ENCODE measurements at regions not wholly inside any gene's neighbourhood (a gene's known extent, or its start where the extent isn't known, plus 50 kb on each side); places are given as distances from the start of the nearest gene placed in this dataset.

DNA sequence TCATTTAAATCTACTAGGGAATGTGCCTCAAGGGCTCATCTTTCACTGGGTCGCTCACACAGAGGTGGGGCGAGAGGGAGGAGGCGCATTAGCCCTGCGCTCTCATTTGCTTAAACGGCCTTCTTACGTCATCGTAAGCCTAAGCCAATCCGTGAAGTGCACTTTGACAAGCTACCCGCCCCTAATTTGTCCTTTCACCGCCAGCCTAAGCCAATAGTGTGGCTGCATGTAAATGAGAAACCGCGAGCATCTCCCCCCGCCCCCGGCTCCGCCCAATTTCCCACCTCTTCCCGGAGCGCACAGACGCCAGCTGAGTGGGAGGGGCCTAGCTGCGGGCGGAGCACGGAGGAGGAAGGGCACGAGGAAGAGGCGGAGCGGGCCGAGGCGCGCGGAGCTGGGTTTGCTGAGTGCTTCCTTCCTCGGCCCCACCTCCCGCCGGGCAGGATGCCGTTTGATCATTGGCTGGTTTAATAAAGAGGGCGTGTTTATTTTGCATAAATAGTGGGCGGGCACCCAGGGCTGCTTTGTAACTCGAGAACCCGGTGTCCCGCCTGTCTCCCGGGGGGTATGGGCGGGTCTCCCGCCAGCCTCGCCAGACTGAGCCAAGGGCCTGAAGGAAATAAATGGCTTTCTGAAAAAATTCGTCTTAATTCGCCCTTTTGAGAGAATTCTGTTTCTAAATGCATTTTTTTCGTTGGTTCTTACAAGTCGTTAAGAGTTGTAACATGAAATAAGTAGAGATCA lies 289.6 kb upstream of the NFE2L3 start:
- H3K4me1 Mint-ChIP-seq (ENCODE audit: low read depth in 2 of 2), result peaks cover 19 to 24% of the 10 kb centered on the region in 2 donors
- H3K4me3 Mint-ChIP-seq, result peak overlapping the region; percentile 76
- DNase-seq (ENCODE audit: low spot score) (peak; percentile 95), ATAC-seq (peak; percentile 98)
- no peaks in the 10 kb centered on the region for H3K9me3 Mint-ChIP-seq
- peaks cover 32% of the 10 kb centered on the region for H3K36me3 Mint-ChIP-seq
- peak overlapping the region; percentile 61 to 81 for H3K27ac Mint-ChIP-seq
- H3K27me3 Mint-ChIP-seq, result peaks cover 47 to 71% of the 10 kb centered on the region in 2 donors

DNA sequence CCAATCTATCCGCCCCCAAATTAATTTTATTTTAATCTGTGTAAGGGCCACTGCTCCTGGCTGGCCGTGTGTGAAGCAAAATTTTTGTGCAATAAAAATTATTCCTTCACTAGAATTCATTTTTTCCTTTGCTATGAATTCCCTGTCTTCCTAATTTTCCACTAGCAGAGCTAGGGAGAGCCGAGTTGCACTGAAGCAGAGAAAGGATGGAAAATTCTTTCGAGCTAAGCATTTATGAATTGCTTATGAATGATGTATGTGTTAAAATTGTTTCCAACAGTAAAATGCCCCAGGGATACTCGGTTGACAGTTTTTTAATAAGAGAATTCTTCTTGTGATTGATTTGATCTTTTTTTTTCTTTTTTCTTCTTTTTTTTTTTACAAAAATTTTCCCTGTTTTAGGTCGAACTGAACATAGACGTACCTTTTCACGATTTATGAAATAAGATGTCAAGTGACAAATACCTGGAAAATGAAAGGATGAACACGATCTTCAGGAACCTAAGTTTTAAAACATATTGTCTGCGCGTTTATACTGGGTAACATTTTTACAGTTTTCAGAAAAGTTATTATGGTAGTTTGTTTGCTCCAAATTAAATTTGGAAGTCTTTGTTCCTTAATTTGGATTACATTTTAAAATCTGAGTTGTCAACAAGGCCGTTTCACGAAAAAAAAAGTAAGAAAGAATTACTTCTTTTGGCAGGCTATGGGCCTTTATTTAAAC lies 288.8 kb upstream of the NFE2L3 start:
- ATAC-seq, result no peak

DNA sequence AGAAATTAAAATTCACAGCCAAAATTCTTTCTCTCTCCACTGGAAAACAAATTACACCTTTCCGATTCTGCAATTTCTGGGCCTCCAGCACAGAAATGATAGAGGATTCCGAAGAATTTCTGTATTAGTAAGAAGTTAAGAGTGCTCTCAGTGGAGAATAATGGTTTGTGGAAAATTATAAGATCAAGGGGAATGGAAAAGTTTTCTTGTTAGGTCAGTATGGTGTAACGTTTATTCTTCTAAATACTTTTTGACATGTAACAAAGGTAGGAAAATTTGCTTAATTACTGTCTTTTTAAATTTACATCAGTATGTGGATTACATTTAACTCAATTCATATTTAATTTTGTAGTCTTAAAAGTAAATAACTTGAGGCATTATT lies 288.3 kb upstream of the NFE2L3 start:
- ATAC-seq (no peak), DNase-seq (ENCODE audit: low spot score) (no peak)
- H3K27me3 Mint-ChIP-seq, result peaks cover 51 to 82% of the 10 kb centered on the region in 2 donors
- peaks cover 32% of the 10 kb centered on the region for H3K36me3 Mint-ChIP-seq
- no peak overlapping the region for H3K27ac Mint-ChIP-seq
- peaks cover 19 to 24% of the 10 kb centered on the region in 2 donors for H3K4me1 Mint-ChIP-seq (ENCODE audit: low read depth in 2 of 2)
- H3K4me3 Mint-ChIP-seq, result peak overlapping the region; percentile 33
- no peaks in the 10 kb centered on the region for H3K9me3 Mint-ChIP-seq

More for the DNA sequence above, 288.8 kb upstream of the NFE2L3 start:
- H3K4me3 Mint-ChIP-seq, result peak overlapping the region; percentile 76
- no peaks in the 10 kb centered on the region for H3K9me3 Mint-ChIP-seq
- peaks cover 19 to 24% of the 10 kb centered on the region in 2 donors for H3K4me1 Mint-ChIP-seq (ENCODE audit: low read depth in 2 of 2)
- DNase-seq (ENCODE audit: low spot score), result no peak
- peaks cover 32% of the 10 kb centered on the region for H3K36me3 Mint-ChIP-seq
- peaks cover 52 to 77% of the 10 kb centered on the region in 2 donors for H3K27me3 Mint-ChIP-seq
- H3K27ac Mint-ChIP-seq, result peak overlapping the region; percentile 61 to 81

DNA sequence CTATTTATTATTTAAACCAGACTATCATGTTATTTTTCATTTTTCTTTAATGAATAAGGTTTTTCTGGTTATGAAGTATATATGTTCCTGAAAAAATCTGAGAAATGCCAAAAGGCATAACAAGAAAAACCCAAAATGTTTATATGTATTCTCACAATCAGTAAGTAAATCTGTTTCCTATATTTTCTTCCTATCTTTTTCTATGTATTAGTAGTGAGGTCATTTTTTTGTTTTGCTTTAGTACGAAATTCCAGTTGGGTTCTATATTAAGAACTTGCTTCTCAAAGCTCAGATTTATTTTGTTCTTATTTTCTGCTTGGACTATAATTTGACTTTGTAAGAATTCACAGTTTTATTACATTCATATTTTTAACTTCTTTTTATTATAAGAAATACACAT lies 287.5 kb upstream of the NFE2L3 start:
- H3K9me3 Mint-ChIP-seq, result no peaks in the 10 kb centered on the region
- no peak overlapping the region for H3K4me3 Mint-ChIP-seq
- H3K27ac Mint-ChIP-seq, result no peak overlapping the region
- H3K27me3 Mint-ChIP-seq, result peaks cover 49 to 83% of the 10 kb centered on the region in 2 donors
- peaks cover 18 to 24% of the 10 kb centered on the region in 2 donors for H3K4me1 Mint-ChIP-seq (ENCODE audit: low read depth in 2 of 2)
- peaks cover 27% of the 10 kb centered on the region for H3K36me3 Mint-ChIP-seq
- ATAC-seq (no peak), DNase-seq (ENCODE audit: low spot score) (no peak)

DNA sequence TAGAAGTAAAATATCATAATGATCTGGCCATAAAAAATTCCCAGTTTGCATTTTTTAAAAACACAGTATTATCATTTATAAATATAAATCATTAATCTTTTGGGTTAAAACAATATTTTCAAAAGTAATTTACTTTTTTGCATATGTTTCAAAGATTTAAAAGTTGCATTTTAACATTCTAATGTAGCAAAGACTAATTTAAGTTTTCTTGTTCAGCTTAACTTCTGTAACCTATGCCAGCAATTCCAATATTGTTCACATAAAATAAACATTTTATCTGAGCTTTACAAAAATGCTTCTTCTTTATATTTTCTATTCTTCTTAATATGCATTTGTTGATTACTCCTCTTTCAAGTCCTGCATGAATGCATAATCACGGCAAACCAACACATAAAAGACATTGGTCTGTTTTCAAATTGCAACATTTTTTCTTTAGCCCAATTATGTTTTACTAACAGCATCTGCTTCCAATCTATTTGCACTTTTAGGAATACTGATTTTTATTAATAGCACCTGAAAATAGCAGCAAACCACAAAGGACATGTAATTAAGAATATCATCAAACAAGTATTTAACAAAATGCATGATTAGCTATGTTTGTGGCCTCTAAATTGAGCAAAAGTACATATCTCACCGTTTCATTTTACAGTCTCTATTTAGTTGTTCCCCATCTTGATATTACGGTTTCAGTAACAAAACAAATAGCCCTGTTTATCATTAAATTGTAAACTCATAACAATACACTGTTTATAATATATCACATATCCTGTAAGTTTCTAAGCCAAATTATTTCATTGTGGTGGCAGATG lies 286.9 kb upstream of the NFE2L3 start:
- peaks cover 12 to 24% of the 10 kb centered on the region in 2 donors for H3K4me1 Mint-ChIP-seq (ENCODE audit: low read depth in 2 of 2)
- no peaks in the 10 kb centered on the region for H3K9me3 Mint-ChIP-seq
- peaks cover 21% of the 10 kb centered on the region for H3K36me3 Mint-ChIP-seq
- DNase-seq (ENCODE audit: low spot score), result no peak
- no peak overlapping the region for H3K4me3 Mint-ChIP-seq
- no peak for ATAC-seq
- H3K27me3 Mint-ChIP-seq, result peaks cover 48 to 83% of the 10 kb centered on the region in 2 donors
- no peak overlapping the region for H3K27ac Mint-ChIP-seq

DNA sequence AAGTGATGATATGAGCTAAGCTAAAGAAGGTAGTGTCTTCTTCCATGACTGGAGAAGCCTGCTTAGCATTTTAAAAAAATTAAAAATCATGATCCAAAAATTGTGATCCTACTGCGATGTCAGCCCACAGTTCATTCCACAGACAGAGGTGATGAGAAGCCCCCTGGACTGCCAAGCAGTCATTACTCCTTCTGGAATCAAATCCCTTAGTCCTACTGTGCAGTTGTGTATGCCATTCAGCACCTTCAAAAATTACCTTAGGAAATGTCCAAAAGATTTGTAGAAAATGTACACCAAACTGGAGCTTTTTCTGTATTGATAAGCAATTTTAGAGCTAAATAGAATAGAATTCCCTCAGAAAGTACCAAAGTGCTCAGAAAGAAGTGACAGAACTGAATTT lies 283.5 kb upstream of the NFE2L3 start:
- H3K4me3 Mint-ChIP-seq, result no peak overlapping the region
- DNase-seq (ENCODE audit: low spot score) (no peak), ATAC-seq (no peak)
- peaks cover 44 to 73% of the 10 kb centered on the region in 2 donors for H3K27me3 Mint-ChIP-seq
- no peak overlapping the region for H3K27ac Mint-ChIP-seq
- peaks cover 0 to 4% of the 10 kb centered on the region in 2 donors for H3K4me1 Mint-ChIP-seq (ENCODE audit: low read depth in 2 of 2)
- H3K36me3 Mint-ChIP-seq, result peaks cover 9% of the 10 kb centered on the region
- H3K9me3 Mint-ChIP-seq, result no peaks in the 10 kb centered on the region

DNA sequence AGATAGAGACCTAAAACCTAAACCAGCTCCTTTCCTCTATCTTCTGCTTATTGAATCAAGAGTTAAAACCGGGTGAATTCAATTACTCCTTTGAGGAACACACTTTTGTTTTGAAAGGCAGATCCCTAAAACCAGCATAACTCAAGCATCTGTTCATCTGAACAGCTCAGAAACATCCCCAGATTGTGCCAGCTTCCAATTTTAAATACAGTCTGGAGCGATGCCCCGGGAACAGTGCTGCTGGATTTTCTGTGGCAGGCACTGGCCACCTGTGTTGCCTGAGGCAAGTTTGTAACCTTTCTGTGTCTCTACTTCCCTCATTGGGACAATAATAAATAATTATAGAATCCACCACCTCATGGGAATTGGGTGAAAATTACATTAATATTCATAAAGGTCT lies 281.4 kb upstream of the NFE2L3 start:
- DNase-seq (ENCODE audit: low spot score) (no peak), ATAC-seq (no peak)
- no peaks in the 10 kb centered on the region for H3K9me3 Mint-ChIP-seq
- no peaks in the 10 kb centered on the region for H3K4me1 Mint-ChIP-seq (ENCODE audit: low read depth in 2 of 2)
- H3K36me3 Mint-ChIP-seq, result peaks cover under 1% of the 10 kb centered on the region
- H3K27me3 Mint-ChIP-seq, result peaks cover 41 to 54% of the 10 kb centered on the region in 2 donors
- H3K4me3 Mint-ChIP-seq, result no peak overlapping the region
- no peak overlapping the region for H3K27ac Mint-ChIP-seq

DNA sequence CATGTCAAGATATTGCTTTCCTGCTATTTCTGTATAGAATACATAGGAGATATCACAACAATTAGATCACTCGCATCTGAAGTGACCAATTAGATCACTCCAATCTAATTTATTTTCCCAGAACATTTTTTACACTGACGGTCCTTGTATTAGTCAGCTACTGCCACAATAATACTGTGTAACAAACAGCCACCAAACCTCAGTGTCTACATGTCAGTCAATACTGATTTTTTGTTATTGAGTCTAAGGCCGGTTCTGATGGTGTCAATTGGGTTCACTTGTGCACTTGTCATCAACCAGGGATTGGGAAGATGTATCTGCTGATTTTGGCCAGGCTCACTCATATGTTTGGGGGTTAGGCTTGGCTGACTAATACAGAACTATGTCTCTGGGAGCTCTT lies 275.9 kb upstream of the NFE2L3 start:
- no peak overlapping the region for H3K27ac Mint-ChIP-seq
- H3K36me3 Mint-ChIP-seq, result no peaks in the 10 kb centered on the region
- peaks cover 45 to 49% of the 10 kb centered on the region in 2 donors for H3K27me3 Mint-ChIP-seq
- H3K4me1 Mint-ChIP-seq (ENCODE audit: low read depth in 2 of 2), result no peaks in the 10 kb centered on the region
- H3K4me3 Mint-ChIP-seq, result no peak overlapping the region
- no peak for ATAC-seq
- DNase-seq (ENCODE audit: low spot score), result no peak
- no peaks in the 10 kb centered on the region for H3K9me3 Mint-ChIP-seq

DNA sequence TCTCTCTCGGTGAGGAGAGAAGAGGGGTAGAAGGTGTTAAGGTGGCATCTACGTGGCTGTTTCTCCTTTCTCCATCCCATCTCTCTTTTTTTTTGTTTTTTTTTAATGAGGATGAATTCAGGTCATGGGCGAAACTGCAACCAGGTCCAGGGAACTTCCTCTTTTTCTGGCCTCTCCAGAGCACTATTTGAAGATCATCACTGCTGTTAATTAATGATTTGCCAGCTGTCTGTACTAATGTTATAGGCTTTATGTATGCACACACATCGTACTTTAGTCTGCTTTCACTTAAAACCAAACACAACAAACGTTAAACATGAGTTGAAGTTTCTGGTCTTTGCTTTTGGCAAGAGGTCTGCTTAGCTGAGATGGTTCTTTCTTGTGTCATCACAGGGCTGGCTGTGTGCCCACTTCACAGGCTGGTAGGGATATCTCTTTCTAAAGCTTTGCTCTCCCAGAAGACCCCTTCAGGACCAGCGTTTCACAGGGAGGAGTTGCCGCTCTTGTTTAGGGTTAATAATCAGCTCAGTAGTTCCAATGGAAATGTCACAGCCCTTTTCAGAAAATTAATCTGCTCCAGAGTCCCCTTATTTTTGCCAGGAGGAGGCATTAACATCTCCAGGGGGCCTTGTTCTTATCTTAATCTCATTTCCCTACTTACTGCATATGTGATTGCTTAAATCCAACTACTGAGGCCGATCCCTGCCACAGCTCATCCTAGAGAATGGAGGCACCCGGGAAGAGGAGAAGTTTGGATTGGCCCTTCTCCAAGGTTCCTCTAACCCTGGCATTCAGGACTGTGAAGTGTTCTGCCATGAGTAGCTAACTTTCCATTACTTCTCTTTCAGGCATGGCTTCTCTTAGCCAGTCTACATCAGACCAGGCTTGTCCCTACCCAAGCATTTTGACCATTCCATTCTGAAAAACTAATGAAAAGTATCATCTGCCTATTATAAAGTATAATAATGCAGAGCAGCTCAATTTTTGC lies 273.9 kb upstream of the NFE2L3 start:
- ATAC-seq, result no peak
- no peak for DNase-seq (ENCODE audit: low spot score)
- Mint-ChIP-seq H3K27me3 (peaks cover 45 to 46% of the 10 kb centered on the region in 2 donors), H3K4me1 (ENCODE audit: low read depth in 2 of 2) (no peaks in the 10 kb centered on the region), H3K27ac (no peak overlapping the region), H3K4me3 (no peak overlapping the region), H3K36me3 (no peaks in the 10 kb centered on the region), H3K9me3 (no peaks in the 10 kb centered on the region)

DNA sequence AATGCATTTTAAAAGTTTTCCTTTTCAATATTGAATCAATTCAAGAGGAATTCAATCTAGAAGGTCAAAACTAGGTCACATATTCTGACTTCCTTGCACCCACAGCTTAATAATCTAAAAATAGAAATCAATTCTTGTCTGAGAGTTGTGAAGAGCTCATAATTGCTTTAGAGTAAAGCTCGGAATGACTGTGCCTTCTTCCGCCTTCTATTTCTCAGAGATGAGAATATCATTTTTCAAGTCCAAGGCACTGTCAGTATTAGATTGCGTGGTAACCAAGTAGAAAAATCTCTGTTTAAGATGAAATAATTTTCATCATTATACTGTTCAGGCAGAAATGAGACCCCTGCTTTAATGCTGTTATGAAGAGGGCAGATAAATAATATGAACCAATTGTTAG lies 272.2 kb upstream of the NFE2L3 start:
- H3K9me3 Mint-ChIP-seq, result no peaks in the 10 kb centered on the region
- peaks cover 44 to 61% of the 10 kb centered on the region in 2 donors for H3K27me3 Mint-ChIP-seq
- ATAC-seq, result no peak
- H3K27ac Mint-ChIP-seq, result no peak overlapping the region
- H3K4me1 Mint-ChIP-seq (ENCODE audit: low read depth in 2 of 2), result no peaks in the 10 kb centered on the region
- H3K4me3 Mint-ChIP-seq, result no peak overlapping the region
- H3K36me3 Mint-ChIP-seq, result no peaks in the 10 kb centered on the region
- no peak for DNase-seq (ENCODE audit: low spot score)

DNA sequence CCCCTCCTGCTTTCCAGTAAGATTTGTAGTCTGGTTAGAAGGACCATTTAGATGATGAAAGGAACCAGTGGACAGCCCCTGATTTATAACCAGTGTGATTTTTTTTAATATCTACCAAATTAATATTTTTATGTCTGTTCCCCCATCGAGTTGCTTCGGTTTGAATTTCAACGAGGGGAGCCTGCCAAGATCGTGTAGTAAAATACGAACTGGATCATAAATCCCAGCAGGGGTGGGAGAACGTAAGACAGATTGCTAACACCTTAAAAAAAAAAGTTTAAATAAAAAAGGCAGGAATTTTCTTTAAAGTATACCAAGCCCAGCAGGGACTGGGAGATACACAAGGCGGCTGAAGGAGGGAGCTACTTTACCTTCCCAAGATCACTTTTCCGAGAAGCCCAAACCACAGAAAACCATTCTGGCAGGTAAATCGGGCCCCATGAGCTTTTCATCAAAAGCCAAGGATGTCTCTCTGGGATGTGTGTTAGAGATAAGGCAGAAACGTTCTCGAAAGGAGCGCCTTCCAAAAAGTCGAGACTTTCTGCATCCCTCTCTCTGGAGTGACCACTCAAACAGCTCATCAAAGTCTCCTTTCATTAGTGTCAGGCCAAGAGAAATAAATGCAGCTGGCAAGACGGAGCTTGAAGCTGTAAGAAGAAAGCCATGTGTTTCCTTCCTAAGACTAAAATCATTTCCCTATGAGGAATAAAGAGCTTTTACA lies 270.5 kb upstream of the NFE2L3 start:
- no peaks in the 10 kb centered on the region for H3K9me3 Mint-ChIP-seq
- H3K27me3 Mint-ChIP-seq, result peaks cover 43 to 60% of the 10 kb centered on the region in 2 donors
- no peaks in the 10 kb centered on the region for H3K36me3 Mint-ChIP-seq
- DNase-seq (ENCODE audit: low spot score) (no peak), ATAC-seq (no peak)
- no peak overlapping the region for H3K4me3 Mint-ChIP-seq
- no peak overlapping the region for H3K27ac Mint-ChIP-seq
- no peaks in the 10 kb centered on the region for H3K4me1 Mint-ChIP-seq (ENCODE audit: low read depth in 2 of 2)

DNA sequence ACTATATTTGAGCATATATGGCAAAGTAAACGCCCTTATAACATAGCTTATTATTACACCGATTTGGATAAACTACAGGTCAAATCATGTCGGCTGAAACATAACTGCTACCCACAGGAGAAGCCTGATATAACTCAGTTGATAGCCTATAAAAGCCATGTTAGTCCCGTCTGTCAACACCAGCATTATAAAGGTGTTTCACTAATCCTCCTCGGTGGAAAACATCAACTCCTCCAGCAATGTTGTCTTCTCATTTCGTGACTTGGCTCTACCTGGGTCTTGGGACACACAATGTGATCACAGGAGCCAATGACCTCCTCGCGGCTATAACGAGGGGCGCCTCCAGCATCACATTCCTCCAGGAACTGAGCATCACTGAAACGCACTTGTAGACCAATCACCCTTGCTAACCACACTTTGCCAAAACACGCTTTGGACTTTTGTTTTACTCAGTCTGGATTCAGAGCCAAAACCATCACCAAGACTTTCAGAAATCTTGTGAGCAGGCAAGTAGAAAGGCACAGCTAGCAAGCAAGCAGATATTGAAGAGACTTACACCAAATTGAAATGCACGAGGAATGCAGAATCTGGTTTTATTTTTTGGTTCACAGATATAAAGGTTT lies 269.7 kb upstream of the NFE2L3 start:
- Mint-ChIP-seq H3K27me3 (peaks cover 37 to 52% of the 10 kb centered on the region in 2 donors), H3K4me1 (ENCODE audit: low read depth in 2 of 2) (no peaks in the 10 kb centered on the region), H3K9me3 (no peaks in the 10 kb centered on the region), H3K36me3 (no peaks in the 10 kb centered on the region), H3K27ac (no peak overlapping the region), H3K4me3 (no peak overlapping the region)
- DNase-seq (ENCODE audit: low spot score) (no peak), ATAC-seq (no peak)
